GM23338 (cell line): ENCODE measurements at regions not wholly inside any gene's neighbourhood (a gene's known extent, or its start where the extent isn't known, plus 50 kb on each side); places are given as distances from the start of the nearest gene placed in this dataset.

Experiments
- ATAC-seq: fragments of 200-7000 bp; cut with Tn5 transposase; 3 replicates; pipeline ENCODE4 v1.9.1; 2020
- DNase-seq: peaks from one replicate; pipeline ENCODE4 v3.0.0-alpha.2; 2015; ENCODE audit warnings: low spot score
- H2AFZ ChIP-seq: fragments of 200-600 bp; sonication (generic); 2 replicates; pipeline ENCODE4 v1.8.0; 2016; ENCODE audit warnings: antibody characterized with exemption, mild to moderate bottlenecking, moderate library complexity
- H3F3A ChIP-seq: fragments of 200-600 bp; sonication (generic); replicated peaks from 2 replicates; pipeline ENCODE4 v1.8.0; 2017; ENCODE audit warnings: antibody characterized with exemption, mixed run types, low read depth
- H3K27ac ChIP-seq: fragments of 200-600 bp; sonication (generic); 2 replicates; pipeline ENCODE4 v1.6.1; 2016; ENCODE audit warnings: low read depth
- H3K27me3 ChIP-seq: fragments of 200-600 bp; sonication (generic); 2 replicates; pipeline ENCODE4 v1.8.0; 2016; ENCODE audit warnings: mild to moderate bottlenecking, mixed run types, moderate library complexity; ENCODE audit not compliant: insufficient read depth
- H3K36me3 ChIP-seq: fragments of 200-600 bp; sonication (generic); 2 replicates; pipeline ENCODE4 v1.8.0; 2016; ENCODE audit warnings: mild to moderate bottlenecking; ENCODE audit not compliant: insufficient read depth
- H3K4me1 ChIP-seq: fragments of 200-600 bp; sonication (generic); 2 replicates; pipeline ENCODE4 v1.8.0; 2016; ENCODE audit warnings: mild to moderate bottlenecking, moderate library complexity; ENCODE audit not compliant: insufficient read depth
- H3K4me2 ChIP-seq: fragments of 200-600 bp; sonication (generic); 2 replicates; pipeline ENCODE4 v1.7.1; 2017; ENCODE audit warnings: mixed run types
- H3K4me3 ChIP-seq: fragments of 200-600 bp; sonication (generic); 2 replicates; pipeline ENCODE4 v1.6.1; 2016; ENCODE audit warnings: mixed run types
- H3K79me2 ChIP-seq: fragments of 200-600 bp; sonication (generic); replicated peaks from 2 replicates; pipeline ENCODE4 v1.8.0; 2017; ENCODE audit warnings: mild to moderate bottlenecking; ENCODE audit not compliant: insufficient read depth
- H3K9me2 ChIP-seq: fragments of 200-600 bp; sonication (generic); 2 replicates; pipeline ENCODE4 v1.8.0; 2017; ENCODE audit not compliant: insufficient read depth
- H4K20me1 ChIP-seq: fragments of 200-600 bp; sonication (generic); replicated peaks from 2 replicates; pipeline ENCODE4 v1.8.0; 2017; ENCODE audit warnings: mild to moderate bottlenecking; ENCODE audit not compliant: insufficient read depth
- H3K27ac Mint-ChIP-seq: 2 replicates; pipeline ENCODE4 v1.8.0; 2020; ENCODE audit warnings: inconsistent platforms, mild to moderate bottlenecking, moderate library complexity, mixed read lengths
- H3K27me3 Mint-ChIP-seq: 3 replicates; pipeline ENCODE4 v1.8.0; 2022; ENCODE audit warnings: low read depth, mild to moderate bottlenecking, moderate library complexity, mixed read lengths, inconsistent platforms; ENCODE audit not compliant: insufficient read depth, poor library complexity
- H3K36me3 Mint-ChIP-seq: 3 replicates; pipeline ENCODE4 v1.8.0; 2021; ENCODE audit warnings: low read depth, mild to moderate bottlenecking, inconsistent platforms, moderate library complexity, mixed read lengths
- H3K4me1 Mint-ChIP-seq: 3 replicates; pipeline ENCODE4 v1.8.0; 2020; ENCODE audit warnings: mild to moderate bottlenecking, inconsistent platforms, mixed read lengths
- H3K4me3 Mint-ChIP-seq: 3 replicates; pipeline ENCODE4 v1.8.0; 2021; ENCODE audit warnings: moderate library complexity, mild to moderate bottlenecking, inconsistent platforms, mixed read lengths
- H3K9me3 Mint-ChIP-seq: 3 replicates; pipeline ENCODE4 v1.8.0; 2020; ENCODE audit warnings: moderate library complexity, mild to moderate bottlenecking, inconsistent platforms, mixed read lengths
- CREB1 ChIP-seq: fragments of 250-450 bp; sonication (Bioruptor Pico); IDR thresholded peaks from 2 replicates; pipeline ENCODE4 v1.5.0; 2020; ENCODE audit warnings: low read depth, mild to moderate bottlenecking, moderate library complexity
- CTCF ChIP-seq, 2 experiments: fragments of 200-600 bp in 1 of 2; sonication (generic) in 1 of 2; conservative IDR thresholded peaks; 2 replicates each; pipeline versions ENCODE4 v1.5.1 to v1.6.1; 2016 to 2017; ENCODE audit warnings: antibody characterized with exemption in 2 of 2, low read depth in 2 of 2, mild to moderate bottlenecking in 2 of 2, moderate library complexity in 1 of 2
- EZH2 ChIP-seq: fragments of 200-600 bp; sonication (generic); IDR thresholded peaks from one replicate; pipeline ENCODE4 v1.8.0; 2017; ENCODE audit warnings: antibody characterized with exemption, mild to moderate bottlenecking, low read depth; ENCODE audit not compliant: unreplicated experiment
- EZH2phosphoT487 ChIP-seq: fragments of 200-600 bp; sonication (generic); IDR thresholded peaks from one replicate; pipeline ENCODE4 v1.8.1; 2018; ENCODE audit warnings: antibody characterized with exemption; ENCODE audit not compliant: unreplicated experiment
- JUNB ChIP-seq: IDR thresholded peaks from one replicate; pipeline ENCODE4 v1.6.1; 2016; ENCODE audit warnings: antibody characterized with exemption; ENCODE audit not compliant: unreplicated experiment
- NANOG ChIP-seq: IDR thresholded peaks from 2 replicates; pipeline ENCODE4 v1.6.1; 2016; ENCODE audit warnings: antibody characterized with exemption, borderline replicate concordance
- POLR2AphosphoS5 ChIP-seq: IDR thresholded peaks from 2 replicates; pipeline ENCODE4 v1.6.1; 2016; ENCODE audit warnings: antibody characterized with exemption, low read depth
- STAT1 ChIP-seq: IDR thresholded peaks from one replicate; pipeline ENCODE4 v1.6.1; 2016; ENCODE audit warnings: antibody characterized with exemption; ENCODE audit not compliant: unreplicated experiment
- ZNF114 ChIP-seq: fragments of 250-450 bp; sonication (Bioruptor Pico); IDR thresholded peaks from 2 replicates; pipeline ENCODE4 v1.5.0; 2020; ENCODE audit warnings: mild to moderate bottlenecking, moderate library complexity
- ZNF331 ChIP-seq: fragments of 250-450 bp; sonication (Bioruptor Pico); IDR thresholded peaks from 2 replicates; pipeline ENCODE4 v1.5.0; 2020; ENCODE audit warnings: low read depth, mild to moderate bottlenecking, moderate library complexity
- ZNF462 ChIP-seq: fragments of 250-450 bp; sonication (Bioruptor Pico); IDR thresholded peaks from 2 replicates; pipeline ENCODE4 v1.5.0; 2020; ENCODE audit warnings: mild to moderate bottlenecking, moderate library complexity
- TF ChIP-seq, protein P1 (sequence below): IDR thresholded peaks from one replicate; pipeline ENCODE4 v1.6.1; 2018; ENCODE audit warnings: antibody characterized with exemption; ENCODE audit not compliant: unreplicated experiment
- TF ChIP-seq, protein P2 (sequence below): IDR thresholded peaks from 2 replicates; pipeline ENCODE4 v1.6.1; 2016; ENCODE audit warnings: antibody characterized with exemption

DNA sequence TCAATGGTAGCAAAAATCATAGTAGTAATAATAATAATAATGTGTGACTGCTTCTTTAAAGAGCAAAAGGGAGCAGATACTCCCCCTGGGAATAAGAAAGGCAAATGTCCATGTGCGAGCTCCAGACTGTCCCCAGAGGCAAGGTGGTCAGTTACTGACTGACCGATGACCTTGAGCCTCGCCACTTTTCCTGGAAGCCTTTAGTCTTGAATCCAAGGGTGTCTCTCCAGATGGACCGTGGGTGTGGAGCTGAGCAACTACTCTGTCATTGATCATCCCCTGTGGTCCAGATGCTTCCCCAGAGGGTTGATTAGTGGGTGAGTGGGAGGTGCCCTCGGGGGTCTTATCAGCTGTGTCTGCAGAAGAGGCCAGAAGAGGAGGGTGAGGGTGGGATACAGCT is 418.5 kb upstream of the TBX3 start:
- Mint-ChIP-seq H3K4me1 (no peaks in the 10 kb centered on the region), H3K4me3 (no peak overlapping the region), H3K27ac (no peak overlapping the region), H3K27me3 (no peaks in the 10 kb centered on the region), H3K36me3 (no peaks in the 10 kb centered on the region), H3K9me3 (peaks cover 6% of the 10 kb centered on the region; the same call in 2 of the 3 replicates)
- Histone ChIP-seq H3K27ac (no peak overlapping the region), H3K4me1 (no peaks in the 10 kb centered on the region), H3K9me2 (no peaks in the 10 kb centered on the region), H3F3A (no peaks in the 10 kb centered on the region), H3K79me2 (no peaks in the 10 kb centered on the region), H2AFZ (no peak overlapping the region), H3K4me3 (no peak overlapping the region), H3K36me3 (no peaks in the 10 kb centered on the region), H3K27me3 (no peaks in the 10 kb centered on the region), H3K4me2 (no peak overlapping the region), H4K20me1 (no peaks in the 10 kb centered on the region)
- ATAC-seq (no peak), DNase-seq (no peak)
- no peak for TF ChIP-seq CREB1 (CRISPR knock-in tag)
- TF ChIP-seq NANOG, result no peak
- no peak for TF ChIP-seq POLR2AphosphoS5
- no peak for TF ChIP-seq ZNF462 (CRISPR knock-in tag)
- TF ChIP-seq CTCF (conservative IDR thresholded peaks at IDR 0.05; ENCODE audit: low read depth in 2 of 2), result no peak
- TF ChIP-seq EZH2, result no peak
- no peak for TF ChIP-seq ZNF114
- no peak for TF ChIP-seq ZNF331
- TF ChIP-seq, protein P1, sequence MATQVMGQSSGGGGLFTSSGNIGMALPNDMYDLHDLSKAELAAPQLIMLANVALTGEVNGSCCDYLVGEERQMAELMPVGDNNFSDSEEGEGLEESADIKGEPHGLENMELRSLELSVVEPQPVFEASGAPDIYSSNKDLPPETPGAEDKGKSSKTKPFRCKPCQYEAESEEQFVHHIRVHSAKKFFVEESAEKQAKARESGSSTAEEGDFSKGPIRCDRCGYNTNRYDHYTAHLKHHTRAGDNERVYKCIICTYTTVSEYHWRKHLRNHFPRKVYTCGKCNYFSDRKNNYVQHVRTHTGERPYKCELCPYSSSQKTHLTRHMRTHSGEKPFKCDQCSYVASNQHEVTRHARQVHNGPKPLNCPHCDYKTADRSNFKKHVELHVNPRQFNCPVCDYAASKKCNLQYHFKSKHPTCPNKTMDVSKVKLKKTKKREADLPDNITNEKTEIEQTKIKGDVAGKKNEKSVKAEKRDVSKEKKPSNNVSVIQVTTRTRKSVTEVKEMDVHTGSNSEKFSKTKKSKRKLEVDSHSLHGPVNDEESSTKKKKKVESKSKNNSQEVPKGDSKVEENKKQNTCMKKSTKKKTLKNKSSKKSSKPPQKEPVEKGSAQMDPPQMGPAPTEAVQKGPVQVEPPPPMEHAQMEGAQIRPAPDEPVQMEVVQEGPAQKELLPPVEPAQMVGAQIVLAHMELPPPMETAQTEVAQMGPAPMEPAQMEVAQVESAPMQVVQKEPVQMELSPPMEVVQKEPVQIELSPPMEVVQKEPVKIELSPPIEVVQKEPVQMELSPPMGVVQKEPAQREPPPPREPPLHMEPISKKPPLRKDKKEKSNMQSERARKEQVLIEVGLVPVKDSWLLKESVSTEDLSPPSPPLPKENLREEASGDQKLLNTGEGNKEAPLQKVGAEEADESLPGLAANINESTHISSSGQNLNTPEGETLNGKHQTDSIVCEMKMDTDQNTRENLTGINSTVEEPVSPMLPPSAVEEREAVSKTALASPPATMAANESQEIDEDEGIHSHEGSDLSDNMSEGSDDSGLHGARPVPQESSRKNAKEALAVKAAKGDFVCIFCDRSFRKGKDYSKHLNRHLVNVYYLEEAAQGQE, result no peak
- no peak for TF ChIP-seq EZH2phosphoT487
- TF ChIP-seq STAT1, result no peak
- no peak for TF ChIP-seq JUNB
- TF ChIP-seq, protein P2, sequence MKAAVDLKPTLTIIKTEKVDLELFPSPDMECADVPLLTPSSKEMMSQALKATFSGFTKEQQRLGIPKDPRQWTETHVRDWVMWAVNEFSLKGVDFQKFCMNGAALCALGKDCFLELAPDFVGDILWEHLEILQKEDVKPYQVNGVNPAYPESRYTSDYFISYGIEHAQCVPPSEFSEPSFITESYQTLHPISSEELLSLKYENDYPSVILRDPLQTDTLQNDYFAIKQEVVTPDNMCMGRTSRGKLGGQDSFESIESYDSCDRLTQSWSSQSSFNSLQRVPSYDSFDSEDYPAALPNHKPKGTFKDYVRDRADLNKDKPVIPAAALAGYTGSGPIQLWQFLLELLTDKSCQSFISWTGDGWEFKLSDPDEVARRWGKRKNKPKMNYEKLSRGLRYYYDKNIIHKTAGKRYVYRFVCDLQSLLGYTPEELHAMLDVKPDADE, result no peak
